Spinal cord (tissue), 9 donors: ENCODE measurements at regions not wholly inside any gene's neighbourhood (a gene's known extent, or its start where the extent isn't known, plus 50 kb on each side); places are given as distances from the start of the nearest gene placed in this dataset.

Experiments
- DNase-seq, 6 donors: peaks; one replicate each; pipeline versions ENCODE4 v3.0.0 to v3.0.0-alpha.2; 2013 to 2015; ENCODE audit warnings: low spot score in 6 of 6, low read depth in 4 of 6
- H3K27ac ChIP-seq: one replicate; pipeline ENCODE4 v1.5.1; 2013; ENCODE audit warnings: low read depth, low read length, control low read depth
- H3K27me3 ChIP-seq: one replicate; pipeline ENCODE4 v1.6.1; 2013; ENCODE audit warnings: low read length; ENCODE audit not compliant: control insufficient read depth, insufficient read depth
- H3K36me3 ChIP-seq: one replicate; pipeline ENCODE4 v1.6.1; 2013; ENCODE audit warnings: low read length; ENCODE audit not compliant: control insufficient read depth, insufficient read depth
- H3K4me1 ChIP-seq: one replicate; pipeline ENCODE4 v1.6.1; 2013; ENCODE audit warnings: low read length; ENCODE audit not compliant: control insufficient read depth, insufficient read depth
- H3K4me3 ChIP-seq: one replicate; pipeline ENCODE4 v1.5.1; 2013; ENCODE audit warnings: low read depth, low read length, control low read depth
- H3K9me3 ChIP-seq: one replicate; pipeline ENCODE4 v1.6.1; 2013; ENCODE audit warnings: low read length; ENCODE audit not compliant: control insufficient read depth, insufficient read depth
- WGBS: methylation state at CpG from one replicate; pipeline ENCODE4 v1.1.5; 2013; ENCODE audit warnings: missing lambda C conversion rate; ENCODE audit not compliant: insufficient coverage; 5-methylcytosine and 5-hydroxymethylcytosine counted together
- donor health status: healthy.

GRCh38 chr2:18708203-18708715 lies 118.9 kb upstream of the NT5C1B start:
- Histone ChIP-seq H3K4me1 (no peaks in the 10 kb centered on the region), H3K9me3 (no peaks in the 10 kb centered on the region), H3K27ac (no peak overlapping the region), H3K36me3 (no peaks in the 10 kb centered on the region), H3K27me3 (no peaks in the 10 kb centered on the region), H3K4me3 (no peak overlapping the region)
- no CpG with 5 or more reads among the region's 1 CpG for WGBS
- no peak for DNase-seq

GRCh38 chr2:18706001-18706400 lies 116.6 kb upstream of the NT5C1B start:
- DNase-seq: no peak
- Histone ChIP-seq H3K36me3 (no peaks in the 10 kb centered on the region), H3K27ac (no peak overlapping the region), H3K27me3 (no peaks in the 10 kb centered on the region), H3K9me3 (no peaks in the 10 kb centered on the region), H3K4me1 (no peaks in the 10 kb centered on the region), H3K4me3 (no peak overlapping the region)
- WGBS: no CpG with 5 or more reads among the region's 2 CpGs

GRCh38 chr2:18704276-18704675 lies 114.9 kb upstream of the NT5C1B start:
- no peaks in the 10 kb centered on the region for H3K36me3 ChIP-seq
- H3K4me3 ChIP-seq: no peak overlapping the region
- H3K4me1 ChIP-seq: no peaks in the 10 kb centered on the region
- no peak for DNase-seq
- no peaks in the 10 kb centered on the region for H3K27me3 ChIP-seq
- H3K27ac ChIP-seq: no peak overlapping the region
- no CpG with 5 or more reads among the region's 2 CpGs for WGBS
- no peaks in the 10 kb centered on the region for H3K9me3 ChIP-seq

GRCh38 chr2:18703555-18703954 lies 114.2 kb upstream of the NT5C1B start:
- no peaks in the 10 kb centered on the region for H3K4me1 ChIP-seq
- H3K27ac ChIP-seq: no peak overlapping the region
- no peaks in the 10 kb centered on the region for H3K27me3 ChIP-seq
- no CpG with 5 or more reads among the region's 2 CpGs for WGBS
- no peaks in the 10 kb centered on the region for H3K9me3 ChIP-seq
- no peaks in the 10 kb centered on the region for H3K36me3 ChIP-seq
- H3K4me3 ChIP-seq: no peak overlapping the region
- DNase-seq: no peak

GRCh38 chr2:18701981-18702380 lies 112.6 kb upstream of the NT5C1B start:
- Histone ChIP-seq H3K27ac (no peak overlapping the region), H3K36me3 (no peaks in the 10 kb centered on the region), H3K4me3 (no peak overlapping the region), H3K27me3 (no peaks in the 10 kb centered on the region), H3K9me3 (no peaks in the 10 kb centered on the region), H3K4me1 (no peaks in the 10 kb centered on the region)
- no peak for DNase-seq

GRCh38 chr2:18701546-18701945 lies 112.2 kb upstream of the NT5C1B start:
- DNase-seq: no peak
- Histone ChIP-seq H3K4me1 (no peaks in the 10 kb centered on the region), H3K27ac (no peak overlapping the region), H3K27me3 (no peaks in the 10 kb centered on the region), H3K9me3 (no peaks in the 10 kb centered on the region), H3K36me3 (no peaks in the 10 kb centered on the region), H3K4me3 (no peak overlapping the region)
- no CpG with 5 or more reads among the region's 2 CpGs for WGBS

GRCh38 chr2:18690342-18690741 lies 101.0 kb upstream of the NT5C1B start:
- Histone ChIP-seq H3K36me3 (no peaks in the 10 kb centered on the region), H3K27me3 (no peaks in the 10 kb centered on the region), H3K4me1 (no peaks in the 10 kb centered on the region), H3K27ac (no peak overlapping the region), H3K9me3 (no peaks in the 10 kb centered on the region), H3K4me3 (no peak overlapping the region)
- 56% methylated on average over 6 of the region's 6 CpGs for WGBS
- DNase-seq: no peak

GRCh38 chr2:18684206-18685038 lies 95.1 kb upstream of the NT5C1B start:
- Histone ChIP-seq H3K27ac (no peak overlapping the region), H3K4me3 (no peak overlapping the region), H3K4me1 (no peaks in the 10 kb centered on the region), H3K27me3 (no peaks in the 10 kb centered on the region), H3K9me3 (no peaks in the 10 kb centered on the region), H3K36me3 (no peaks in the 10 kb centered on the region)
- peak in 3 of 6 donors; percentile 6 to 39 (median 11) for DNase-seq
- WGBS: 29% methylated on average over 1 of the region's 2 CpGs

GRCh38 chr2:18682681-18683080 lies 93.3 kb upstream of the NT5C1B start:
- no peak for DNase-seq
- Histone ChIP-seq H3K9me3 (no peaks in the 10 kb centered on the region), H3K36me3 (no peaks in the 10 kb centered on the region), H3K4me1 (no peaks in the 10 kb centered on the region), H3K27ac (no peak overlapping the region), H3K27me3 (no peaks in the 10 kb centered on the region), H3K4me3 (no peak overlapping the region)
- no CpG with 5 or more reads among the region's 1 CpG for WGBS

GRCh38 chr2:18677280-18677679 lies 87.9 kb upstream of the NT5C1B start:
- 90% methylated on average over 2 of the region's 2 CpGs for WGBS
- Histone ChIP-seq H3K27me3 (no peaks in the 10 kb centered on the region), H3K4me1 (no peaks in the 10 kb centered on the region), H3K36me3 (no peaks in the 10 kb centered on the region), H3K27ac (no peak overlapping the region), H3K9me3 (peaks cover 3% of the 10 kb centered on the region), H3K4me3 (no peak overlapping the region)
- DNase-seq: no peak
